ENCODE measurements at regions not wholly inside any gene's neighbourhood (a gene's known extent, or its start where the extent isn't known, plus 50 kb on each side); places are given as distances from the start of the nearest gene placed in this dataset.

- Histone ChIP-seq H3K79me2 (ENCODE audit: insufficient read depth, low read length) (no peaks in the 10 kb centered on the region), H3K27me3 (ENCODE audit: control insufficient read depth in 2 of 2, insufficient read depth in 2 of 2, low read length in 2 of 2) (no peaks in the 10 kb centered on the region), H3K4me3 (replicated peaks in 1 of 3; ENCODE audit: low read depth in 2 of 3, low read length in 3 of 3) (no peak overlapping the region), H3K9ac (ENCODE audit: insufficient read depth, low read length, poor library complexity, severe bottlenecking) (no peak overlapping the region), H3K4me1 (ENCODE audit: control insufficient read depth in 1 of 2, insufficient read depth in 2 of 2, low read length in 2 of 2) (no peaks in the 10 kb centered on the region), H3K4me2 (replicated peaks; ENCODE audit: extremely low read depth, low read length, poor library complexity, severe bottlenecking) (no peak overlapping the region), H4K20me1 (ENCODE audit: insufficient read depth, low read length) (no peaks in the 10 kb centered on the region), H2AFZ (ENCODE audit: insufficient read depth, low read depth, low read length, poor library complexity, severe bottlenecking) (no peak overlapping the region), H3K9me3 (replicated peaks in 1 of 2; ENCODE audit: control insufficient read depth in 1 of 2, insufficient read depth in 1 of 2, low read length in 2 of 2) (peaks cover 0 to 5% of the 10 kb centered on the region in 2 donors), H3K27ac (ENCODE audit: low read depth in 1 of 2, low read length in 2 of 2) (no peak overlapping the region), H3K36me3 (replicated peaks in 1 of 2; ENCODE audit: control insufficient read depth in 1 of 2, insufficient read depth in 2 of 2, low read length in 2 of 2) (no peaks in the 10 kb centered on the region)
- H3K36me3 Mint-ChIP-seq = no peaks in the 10 kb centered on the region
- peaks cover 0 to 5% (median 5%) of the 10 kb centered on the region in 7 donors for H3K9me3 Mint-ChIP-seq
- H3K4me3 Mint-ChIP-seq = no peak overlapping the region
- no peak for DNase-seq
- no peak for TF ChIP-seq CTCF (IDR thresholded peaks at IDR 0.05)
- H3K27me3 Mint-ChIP-seq (ENCODE audit: low read depth in 3 of 3) = no peaks in the 10 kb centered on the region
- no peak overlapping the region for H3K27ac Mint-ChIP-seq
- intact Hi-C loops (cut with micrococcal nuclease) = no loop called here
- H3K4me1 Mint-ChIP-seq = no peaks in the 10 kb centered on the region
Observed at GRCh38 chr12:84072961-84073360, 839.6 kb downstream of the SLC6A15 start.

- H3K9me3 Mint-ChIP-seq = peaks cover 0 to 5% (median 5%) of the 10 kb centered on the region in 7 donors
Observed at GRCh38 chr12:84070292-84070691, 842.3 kb downstream of the SLC6A15 start.

More at GRCh38 chr12:84070292-84070691, 842.3 kb downstream of the SLC6A15 start:
- Histone ChIP-seq H3K4me2 (replicated peaks; ENCODE audit: extremely low read depth, low read length, poor library complexity, severe bottlenecking) (no peak overlapping the region), H3K4me1 (ENCODE audit: control insufficient read depth in 1 of 2, insufficient read depth in 2 of 2, low read length in 2 of 2) (no peaks in the 10 kb centered on the region), H3K9ac (ENCODE audit: insufficient read depth, low read length, poor library complexity, severe bottlenecking) (no peak overlapping the region), H3K79me2 (ENCODE audit: insufficient read depth, low read length) (no peaks in the 10 kb centered on the region), H3K9me3 (replicated peaks in 1 of 2; ENCODE audit: control insufficient read depth in 1 of 2, insufficient read depth in 1 of 2, low read length in 2 of 2) (peaks cover 0 to 5% of the 10 kb centered on the region in 2 donors), H3K27ac (ENCODE audit: low read depth in 1 of 2, low read length in 2 of 2) (no peak overlapping the region), H3K4me3 (replicated peaks in 1 of 3; ENCODE audit: low read depth in 2 of 3, low read length in 3 of 3) (no peak overlapping the region), H2AFZ (ENCODE audit: insufficient read depth, low read depth, low read length, poor library complexity, severe bottlenecking) (no peak overlapping the region), H4K20me1 (ENCODE audit: insufficient read depth, low read length) (no peaks in the 10 kb centered on the region), H3K27me3 (ENCODE audit: control insufficient read depth in 2 of 2, insufficient read depth in 2 of 2, low read length in 2 of 2) (no peaks in the 10 kb centered on the region), H3K36me3 (replicated peaks in 1 of 2; ENCODE audit: control insufficient read depth in 1 of 2, insufficient read depth in 2 of 2, low read length in 2 of 2) (no peaks in the 10 kb centered on the region)
- no peaks in the 10 kb centered on the region for H3K4me1 Mint-ChIP-seq
- H3K36me3 Mint-ChIP-seq = no peaks in the 10 kb centered on the region
- intact Hi-C loops (cut with micrococcal nuclease) = no loop called here
- no peak for DNase-seq
- no peak overlapping the region for H3K27ac Mint-ChIP-seq
- 77% methylated on average over 3 of the region's 4 CpGs for WGBS (ENCODE audit: insufficient coverage)
- no peaks in the 10 kb centered on the region for H3K27me3 Mint-ChIP-seq (ENCODE audit: low read depth in 3 of 3)
- no peak for TF ChIP-seq CTCF (IDR thresholded peaks at IDR 0.05)
- H3K4me3 Mint-ChIP-seq = no peak overlapping the region

Measured in CD14-positive monocyte (primary cell).